NCI-H2227 treated with DMSO at 0.1 percent for 48 hours (cell line): ENCODE measurements at regions not wholly inside any gene's neighbourhood (a gene's known extent, or its start where the extent isn't known, plus 50 kb on each side); places are given as distances from the start of the nearest gene placed in this dataset.
"Not testable (repeated sequence)": the region's sequence is repeated elsewhere in the genome, so short reads cannot be mapped to it uniquely, and the experiment has no call there.

Experiments used
- DNase-seq: peaks from one replicate; lab custom pipeline; 2025; lab: John Stamatoyannopoulos, UW

GRCh38 chr18:27579364-27579763 is 394.3 kb upstream of the CHST9 start:
- DNase-seq: no peak

- DNase-seq: no peak
Measured at GRCh38 chr18:27577752-27578151, 392.6 kb upstream of the CHST9 start.

GRCh38 chr18:27577265-27577664 is 392.2 kb upstream of the CHST9 start:
- DNase-seq: no peak

GRCh38 chr18:27567434-27567833 is 382.3 kb upstream of the CHST9 start:
- no peak for DNase-seq

- no peak for DNase-seq
Measured at GRCh38 chr18:27564066-27564465, 379.0 kb upstream of the CHST9 start.

GRCh38 chr18:27558388-27559155 is 373.5 kb upstream of the CHST9 start:
- DNase-seq: no peak

GRCh38 chr18:27556741-27557140 is 371.6 kb upstream of the CHST9 start:
- no peak for DNase-seq

GRCh38 chr18:27549335-27550039 is 364.4 kb upstream of the CHST9 start:
- DNase-seq: no peak

- DNase-seq: no peak
Measured at GRCh38 chr18:27546991-27547390, 361.9 kb upstream of the CHST9 start.

GRCh38 chr18:27544206-27544605 is 359.1 kb upstream of the CHST9 start:
- DNase-seq: no peak

- no peak for DNase-seq
Measured at GRCh38 chr18:27541293-27541692, 356.2 kb upstream of the CHST9 start.

GRCh38 chr18:27540111-27540510 is 355.0 kb upstream of the CHST9 start:
- DNase-seq: no peak

- no peak for DNase-seq
Measured at GRCh38 chr18:27528925-27529521, 343.9 kb upstream of the CHST9 start.

GRCh38 chr18:27527856-27528255 is 342.7 kb upstream of the CHST9 start:
- no peak for DNase-seq

GRCh38 chr18:27520401-27520800 is 335.3 kb upstream of the CHST9 start:
- DNase-seq: no peak

- DNase-seq: not testable (repeated sequence)
Measured at GRCh38 chr18:27510036-27510633, 325.0 kb upstream of the CHST9 start.

- DNase-seq: no peak
Measured at GRCh38 chr18:27501671-27502070, 316.6 kb upstream of the CHST9 start.

- no peak for DNase-seq
Measured at GRCh38 chr18:27500531-27500930, 315.4 kb upstream of the CHST9 start.

- DNase-seq: no peak
Measured at GRCh38 chr18:27497246-27497645, 312.1 kb upstream of the CHST9 start.

GRCh38 chr18:27493182-27493581 is 308.1 kb upstream of the CHST9 start:
- DNase-seq: no peak

GRCh38 chr18:27491772-27492171 is 306.7 kb upstream of the CHST9 start:
- DNase-seq: no peak

- no peak for DNase-seq
Measured at GRCh38 chr18:27483276-27483675, 298.2 kb upstream of the CHST9 start.

- no peak for DNase-seq
Measured at GRCh38 chr18:27478459-27478858, 293.4 kb upstream of the CHST9 start.
